ENCODE measurements at regions not wholly inside any gene's neighbourhood (a gene's known extent, or its start where the extent isn't known, plus 50 kb on each side); places are given as distances from the start of the nearest gene placed in this dataset.

DNA sequence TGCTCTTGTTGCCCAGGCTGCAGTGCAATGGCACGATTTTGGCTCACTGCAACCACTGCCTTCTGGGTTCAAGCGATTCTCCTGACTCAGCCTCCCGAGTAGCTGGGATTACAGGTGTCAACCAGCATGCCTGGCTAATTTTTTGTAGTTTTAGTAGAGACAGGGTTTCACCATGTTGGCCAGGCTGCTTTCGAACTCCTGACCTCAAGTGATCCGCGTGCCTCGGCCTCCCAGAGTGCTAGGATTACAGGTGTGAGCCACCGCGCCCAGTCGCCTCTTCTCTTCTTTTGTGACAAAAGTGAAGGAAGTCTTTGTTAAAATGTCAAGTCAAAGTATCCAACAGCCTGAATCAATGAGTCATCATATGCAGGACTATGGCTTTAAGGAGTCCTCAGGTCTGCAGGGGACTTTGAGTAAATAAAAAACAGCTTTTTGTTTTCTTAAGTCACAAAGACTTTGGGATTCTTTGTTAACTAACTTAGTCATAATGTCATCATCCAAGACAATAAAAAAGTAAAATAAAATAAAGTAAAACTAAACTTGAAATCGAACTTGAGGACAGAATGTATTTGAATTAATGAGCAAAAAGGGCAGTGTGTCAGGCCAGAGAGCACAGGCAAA is 1153.2 kb downstream of the SUCLG1 start:
- no peaks in the 10 kb centered on the region for H3K36me3 ChIP-seq
- H3K9me3 ChIP-seq, result no peaks in the 10 kb centered on the region
- peak in 1 of 2 donors; percentile 13 for DNase-seq
- TF ChIP-seq POLR2A (IDR thresholded peaks at IDR 0.05) (no peak), POLR2AphosphoS5 (IDR thresholded peaks at IDR 0.05) (no peak), EP300 (IDR thresholded peaks at IDR 0.05) (no peak)
- TF ChIP-seq, protein P1, sequence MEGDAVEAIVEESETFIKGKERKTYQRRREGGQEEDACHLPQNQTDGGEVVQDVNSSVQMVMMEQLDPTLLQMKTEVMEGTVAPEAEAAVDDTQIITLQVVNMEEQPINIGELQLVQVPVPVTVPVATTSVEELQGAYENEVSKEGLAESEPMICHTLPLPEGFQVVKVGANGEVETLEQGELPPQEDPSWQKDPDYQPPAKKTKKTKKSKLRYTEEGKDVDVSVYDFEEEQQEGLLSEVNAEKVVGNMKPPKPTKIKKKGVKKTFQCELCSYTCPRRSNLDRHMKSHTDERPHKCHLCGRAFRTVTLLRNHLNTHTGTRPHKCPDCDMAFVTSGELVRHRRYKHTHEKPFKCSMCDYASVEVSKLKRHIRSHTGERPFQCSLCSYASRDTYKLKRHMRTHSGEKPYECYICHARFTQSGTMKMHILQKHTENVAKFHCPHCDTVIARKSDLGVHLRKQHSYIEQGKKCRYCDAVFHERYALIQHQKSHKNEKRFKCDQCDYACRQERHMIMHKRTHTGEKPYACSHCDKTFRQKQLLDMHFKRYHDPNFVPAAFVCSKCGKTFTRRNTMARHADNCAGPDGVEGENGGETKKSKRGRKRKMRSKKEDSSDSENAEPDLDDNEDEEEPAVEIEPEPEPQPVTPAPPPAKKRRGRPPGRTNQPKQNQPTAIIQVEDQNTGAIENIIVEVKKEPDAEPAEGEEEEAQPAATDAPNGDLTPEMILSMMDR (IDR thresholded peaks at IDR 0.05), result no peak
- H3K4me3 ChIP-seq, result no peak overlapping the region
- no peaks in the 10 kb centered on the region for H3K27me3 ChIP-seq
- WGBS, 2 donors, result 81 to 83% methylated on average over 10 to 11 of the region's 11 CpGs
- no peak overlapping the region for H3K27ac ChIP-seq
- no peak for ATAC-seq (ENCODE audit: low FRiP score in 2 of 2)
- H3K4me1 ChIP-seq, result no peaks in the 10 kb centered on the region

DNA sequence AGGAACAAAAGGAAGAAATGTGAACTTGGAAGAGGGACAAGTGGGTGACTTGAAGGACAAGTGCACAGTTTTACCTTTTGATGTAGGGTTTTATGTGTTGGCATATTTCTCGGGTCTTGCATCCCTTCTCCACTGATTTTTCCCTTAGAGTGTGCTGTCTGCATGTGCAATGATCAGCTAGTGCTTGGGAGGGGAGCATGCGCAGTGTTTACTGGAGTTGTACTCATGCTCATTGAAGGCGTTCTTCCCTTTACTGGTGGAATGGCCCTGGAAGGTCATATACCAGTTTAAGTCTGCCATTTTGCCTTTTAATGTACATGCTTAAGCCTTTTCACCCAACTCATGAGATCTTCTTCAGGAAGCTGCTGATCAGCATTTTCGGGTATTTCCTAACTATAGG is 1168.0 kb downstream of the SUCLG1 start:
- H3K27me3 ChIP-seq, result no peaks in the 10 kb centered on the region
- no peak for ATAC-seq (ENCODE audit: low FRiP score in 2 of 2)
- no peak for DNase-seq
- no peak overlapping the region for H3K27ac ChIP-seq
- no peak overlapping the region for H3K4me3 ChIP-seq
- TF ChIP-seq POLR2A (IDR thresholded peaks at IDR 0.05), result no peak
- TF ChIP-seq, protein P1 (IDR thresholded peaks at IDR 0.05), result no peak
- no peak for TF ChIP-seq POLR2AphosphoS5 (IDR thresholded peaks at IDR 0.05)
- no peak for TF ChIP-seq EP300 (IDR thresholded peaks at IDR 0.05)
- H3K9me3 ChIP-seq, result no peaks in the 10 kb centered on the region
- no peaks in the 10 kb centered on the region for H3K4me1 ChIP-seq
- no peaks in the 10 kb centered on the region for H3K36me3 ChIP-seq
- WGBS, 2 donors, result 85 to 88% methylated on average over 4 of the region's 4 CpGs

DNA sequence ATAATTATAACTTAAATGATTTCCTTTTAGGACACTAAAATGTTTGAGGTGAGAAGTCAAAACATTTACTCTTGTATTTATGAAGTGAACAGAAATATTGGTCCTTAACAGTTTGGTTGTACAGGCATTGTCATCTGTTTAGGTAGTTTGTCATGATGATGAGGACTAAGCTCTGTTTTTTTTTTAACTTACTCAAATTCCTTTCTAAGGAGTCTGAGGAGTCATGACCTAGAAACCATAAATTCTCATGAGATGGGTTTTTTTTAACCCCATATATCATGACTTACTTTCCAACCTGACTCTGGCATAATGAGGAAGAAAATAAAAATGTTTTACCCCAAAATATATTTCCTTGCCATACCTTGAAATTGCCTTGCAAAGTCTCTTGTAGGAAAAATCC is 1176.2 kb downstream of the SUCLG1 start:
- H3K4me1 ChIP-seq, result no peaks in the 10 kb centered on the region
- no peaks in the 10 kb centered on the region for H3K27me3 ChIP-seq
- DNase-seq (no peak), ATAC-seq (ENCODE audit: low FRiP score in 2 of 2) (no peak)
- no peaks in the 10 kb centered on the region for H3K36me3 ChIP-seq
- no peak overlapping the region for H3K27ac ChIP-seq
- no peaks in the 10 kb centered on the region for H3K9me3 ChIP-seq
- TF ChIP-seq EP300 (IDR thresholded peaks at IDR 0.05) (no peak), POLR2AphosphoS5 (IDR thresholded peaks at IDR 0.05) (no peak), POLR2A (IDR thresholded peaks at IDR 0.05) (no peak)
- TF ChIP-seq, protein P1 (IDR thresholded peaks at IDR 0.05), result no peak
- no peak overlapping the region for H3K4me3 ChIP-seq

DNA sequence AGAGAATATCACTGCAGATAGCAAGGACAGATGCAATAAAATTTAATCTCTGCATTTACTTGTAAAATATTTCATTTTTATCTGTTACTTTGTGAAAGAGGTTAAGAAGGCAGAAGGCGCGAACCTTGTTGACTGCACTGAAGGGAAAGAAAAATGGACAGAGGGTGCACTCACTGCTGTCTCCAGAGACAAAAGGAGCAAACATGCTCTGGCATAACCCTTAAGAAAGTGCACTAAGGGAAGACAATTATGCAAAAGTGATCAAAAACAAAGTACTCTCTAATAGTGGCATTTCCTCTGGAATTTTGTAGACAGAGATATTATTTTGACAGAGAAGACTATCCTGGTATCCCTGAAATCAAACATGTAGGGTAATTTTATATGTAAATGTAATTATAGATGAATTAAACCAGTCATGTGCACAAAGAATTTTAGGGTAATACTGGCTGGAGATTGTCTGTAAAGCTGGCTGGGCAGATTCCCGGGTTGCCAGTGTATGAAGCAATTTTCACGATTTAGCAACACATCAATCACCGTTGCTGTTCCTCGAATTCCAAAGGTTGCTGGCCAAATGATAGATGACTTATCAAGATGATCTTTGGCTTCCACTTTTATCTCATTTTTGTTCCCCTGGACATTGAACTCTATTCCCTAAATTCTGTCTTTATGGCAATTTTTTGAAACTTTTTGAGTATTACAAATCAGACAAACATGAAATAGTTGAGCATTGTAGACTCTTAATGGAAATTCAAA is 1176.9 kb downstream of the SUCLG1 start:
- ATAC-seq (ENCODE audit: low FRiP score in 2 of 2) (no peak), DNase-seq (no peak)
- Histone ChIP-seq H3K27me3 (no peaks in the 10 kb centered on the region), H3K9me3 (no peaks in the 10 kb centered on the region), H3K4me3 (no peak overlapping the region), H3K36me3 (no peaks in the 10 kb centered on the region), H3K4me1 (no peaks in the 10 kb centered on the region), H3K27ac (no peak overlapping the region)
- 73% methylated on average over 6 of the region's 6 CpGs for WGBS, 2 donors
- TF ChIP-seq POLR2AphosphoS5 (IDR thresholded peaks at IDR 0.05) (no peak), EP300 (IDR thresholded peaks at IDR 0.05) (no peak), POLR2A (IDR thresholded peaks at IDR 0.05) (no peak)
- TF ChIP-seq, protein P1 (IDR thresholded peaks at IDR 0.05), result no peak

DNA sequence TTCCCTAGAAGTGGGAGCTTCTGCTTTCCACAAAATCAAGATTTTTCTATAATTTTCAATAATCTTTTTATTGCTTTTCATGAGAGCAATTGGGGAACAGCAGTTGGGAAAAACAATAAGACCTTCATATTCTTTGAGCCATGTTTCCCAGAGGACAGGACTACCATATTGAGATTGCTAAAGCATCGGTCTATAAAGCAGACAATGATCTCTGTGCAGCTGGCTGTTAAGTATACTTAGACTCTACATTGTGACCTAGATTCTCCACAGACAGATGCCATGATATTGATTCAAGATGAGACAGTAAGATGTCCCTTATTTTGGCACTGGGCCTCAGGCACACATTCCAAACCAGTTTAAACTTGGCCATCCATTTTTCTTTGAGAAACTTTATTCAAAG is 1178.7 kb downstream of the SUCLG1 start:
- Histone ChIP-seq H3K4me3 (no peak overlapping the region), H3K9me3 (no peaks in the 10 kb centered on the region), H3K27ac (no peak overlapping the region), H3K27me3 (no peaks in the 10 kb centered on the region), H3K4me1 (no peaks in the 10 kb centered on the region), H3K36me3 (no peaks in the 10 kb centered on the region)
- DNase-seq (no peak), ATAC-seq (ENCODE audit: low FRiP score in 2 of 2) (no peak)
- WGBS, 2 donors, result 95 to 96% methylated on average over 1 of the region's 1 CpG
- TF ChIP-seq EP300 (IDR thresholded peaks at IDR 0.05) (no peak), POLR2AphosphoS5 (IDR thresholded peaks at IDR 0.05) (no peak), POLR2A (IDR thresholded peaks at IDR 0.05) (no peak)
- TF ChIP-seq, protein P1 (IDR thresholded peaks at IDR 0.05), result no peak

All from upper lobe of left lung (tissue), 6 donors.